ENCODE measurements at regions not wholly inside any gene's neighbourhood (a gene's known extent, or its start where the extent isn't known, plus 50 kb on each side); places are given as distances from the start of the nearest gene placed in this dataset.

- TF ChIP-seq ZNF609 (CRISPR knock-in tag; IDR thresholded peaks at IDR 0.05; ENCODE audit: borderline replicate concordance) (no peak; the same call in 1 of the 2 replicates), SIN3A (IDR thresholded peaks at IDR 0.05; ENCODE audit: borderline replicate concordance, low read depth, low read length) (no peak), UBTF (CRISPR knock-in tag; IDR thresholded peaks at IDR 0.05) (peak; percentile 93), NFATC3 (CRISPR knock-in tag; IDR thresholded peaks at IDR 0.05) (no peak), AGO1 (IDR thresholded peaks at IDR 0.05; ENCODE audit: low read depth, low read length, poor library complexity, severe bottlenecking) (no peak), ZNF160 (CRISPR knock-in tag; IDR thresholded peaks at IDR 0.05) (no peak), BCL3 (CRISPR knock-in tag; IDR thresholded peaks at IDR 0.05) (no peak), ARNTL (CRISPR knock-in tag; IDR thresholded peaks at IDR 0.05) (no peak), ZFAT (CRISPR knock-in tag; conservative IDR thresholded peaks at IDR 0.05) (no peak), CBX2 (IDR thresholded peaks at IDR 0.05; ENCODE audit: low read depth, low read length) (no peak), CBX2 (CRISPR knock-in tag; IDR thresholded peaks at IDR 0.05; ENCODE audit: low read depth) (no peak), AHR (CRISPR knock-in tag; IDR thresholded peaks at IDR 0.05) (no peak), ZSCAN9 (CRISPR knock-in tag; IDR thresholded peaks at IDR 0.05; ENCODE audit: borderline replicate concordance) (no peak), ZNF430 (CRISPR knock-in tag; IDR thresholded peaks at IDR 0.05) (peak; percentile 52; the same call in 1 of the 2 replicates), NFIC (IDR thresholded peaks at IDR 0.05; ENCODE audit: low read length) (no peak), SMAD9 (CRISPR knock-in tag; IDR thresholded peaks at IDR 0.05) (no peak), MAFK (conservative IDR thresholded peaks at IDR 0.05 in 1 of 2, IDR thresholded peaks at IDR 0.05 in 1 of 2; ENCODE audit: low read length in 2 of 2) (no peak), REPIN1 (CRISPR knock-in tag; IDR thresholded peaks at IDR 0.05; ENCODE audit: borderline replicate concordance, low read depth) (no peak), SOX6 (IDR thresholded peaks at IDR 0.05) (no peak), SOX6 (CRISPR knock-in tag; IDR thresholded peaks at IDR 0.05) (peak; percentile 69), ZFP1 (CRISPR knock-in tag; IDR thresholded peaks at IDR 0.05) (no peak), MIXL1 (CRISPR knock-in tag; IDR thresholded peaks at IDR 0.05) (no peak), ZFP41 (CRISPR knock-in tag; IDR thresholded peaks at IDR 0.05; ENCODE audit: borderline replicate concordance) (no peak)
Observed at GRCh38 chr5:173753307-173754168, 134.6 kb upstream of the CPEB4 start (continued).

Measured in HepG2 (cell line).